Neural progenitor cell (in vitro differentiated cells): ENCODE measurements at regions not wholly inside any gene's neighbourhood (a gene's known extent, or its start where the extent isn't known, plus 50 kb on each side); places are given as distances from the start of the nearest gene placed in this dataset.

Experiments
- DNase-seq: peaks from one replicate; pipeline ENCODE4 v3.0.0-alpha.2; 2016; ENCODE audit warnings: low spot score
- H2AFZ ChIP-seq: fragments of 200-600 bp; sonication (generic); replicated peaks from 2 replicates; pipeline ENCODE4 v1.6.1; 2016; ENCODE audit warnings: antibody characterized with exemption
- H3F3A ChIP-seq: fragments of 200-600 bp; sonication (generic); 2 replicates; pipeline ENCODE4 v1.6.1; 2016; ENCODE audit warnings: antibody characterized with exemption, low read depth
- H3K27ac ChIP-seq: fragments of 200-600 bp; sonication (generic); 2 replicates; pipeline ENCODE4 v1.5.1; 2016; ENCODE audit warnings: mild to moderate bottlenecking
- H3K27me3 ChIP-seq: fragments of 200-600 bp; sonication (generic); 2 replicates; pipeline ENCODE4 v1.6.1; 2016; ENCODE audit warnings: mild to moderate bottlenecking, moderate library complexity
- H3K36me3 ChIP-seq: fragments of 200-600 bp; sonication (generic); 2 replicates; pipeline ENCODE4 v1.5.1; 2016
- H3K4me1 ChIP-seq: fragments of 200-600 bp; sonication (generic); 2 replicates; pipeline ENCODE4 v1.6.1; 2016; ENCODE audit warnings: mixed run types
- H3K4me2 ChIP-seq: fragments of 200-600 bp; sonication (generic); 2 replicates; pipeline ENCODE4 v1.6.1; 2016
- H3K4me3 ChIP-seq: fragments of 200-600 bp; sonication (generic); 2 replicates; pipeline ENCODE4 v1.5.1; 2016
- H3K79me2 ChIP-seq: fragments of 200-600 bp; sonication (generic); 2 replicates; pipeline ENCODE4 v1.6.1; 2016; ENCODE audit warnings: low read depth
- H3K9ac ChIP-seq: fragments of 200-600 bp; sonication (generic); 2 replicates; pipeline ENCODE4 v1.6.1; 2016
- H3K9me3 ChIP-seq: fragments of 200-600 bp; sonication (generic); 2 replicates; pipeline ENCODE4 v1.5.1; 2016; ENCODE audit warnings: low read depth
- H4K20me1 ChIP-seq: fragments of 200-600 bp; sonication (generic); 2 replicates; pipeline ENCODE4 v1.6.1; 2016; ENCODE audit warnings: low read depth
- H3K27ac Mint-ChIP-seq: 3 replicates; pipeline ENCODE4 v1.8.0; 2021; ENCODE audit warnings: mixed read lengths
- H3K27me3 Mint-ChIP-seq: 2 replicates; pipeline ENCODE4 v1.8.0; 2022; ENCODE audit warnings: low read depth, mild to moderate bottlenecking, inconsistent platforms, moderate library complexity, mixed read lengths; ENCODE audit not compliant: insufficient read depth
- H3K36me3 Mint-ChIP-seq: 3 replicates; pipeline ENCODE4 v1.8.0; 2021; ENCODE audit warnings: mixed read lengths
- H3K4me1 Mint-ChIP-seq: 3 replicates; pipeline ENCODE4 v1.8.0; 2021; ENCODE audit warnings: mixed read lengths
- H3K4me3 Mint-ChIP-seq: 3 replicates; pipeline ENCODE4 v1.8.0; 2021; ENCODE audit warnings: mild to moderate bottlenecking, moderate library complexity, mixed read lengths
- H3K9me3 Mint-ChIP-seq: 3 replicates; pipeline ENCODE4 v1.8.0; 2020; ENCODE audit warnings: mixed read lengths
- CTCF ChIP-seq: fragments of 200-600 bp; sonication (generic); IDR thresholded peaks from 2 replicates; pipeline ENCODE4 v1.5.1; 2017; ENCODE audit warnings: antibody characterized with exemption, mild to moderate bottlenecking
- EZH2 ChIP-seq: fragments of 200-600 bp; sonication (generic); IDR thresholded peaks from 2 replicates; pipeline ENCODE4 v1.6.1; 2017; ENCODE audit warnings: antibody characterized with exemption, mild to moderate bottlenecking, moderate library complexity
- EZH2phosphoT487 ChIP-seq: fragments of 200-600 bp; sonication (generic); IDR thresholded peaks from 2 replicates; pipeline ENCODE4 v1.6.1; 2017; ENCODE audit warnings: antibody characterized with exemption

GRCh38 chr5:56650386-56650785, 165.0 kb upstream of the MAP3K1 start:
- peaks cover 2% of the 10 kb centered on the region for H3K27me3 Mint-ChIP-seq
- Histone ChIP-seq H3K4me2 (no peak overlapping the region), H3K4me3 (no peak overlapping the region), H3K79me2 (no peaks in the 10 kb centered on the region), H3K9ac (no peak overlapping the region), H2AFZ (no peak overlapping the region), H3K27me3 (no peaks in the 10 kb centered on the region), H3F3A (no peaks in the 10 kb centered on the region), H4K20me1 (no peaks in the 10 kb centered on the region), H3K4me1 (no peaks in the 10 kb centered on the region), H3K9me3 (no peaks in the 10 kb centered on the region), H3K36me3 (no peaks in the 10 kb centered on the region), H3K27ac (no peak overlapping the region)
- no peak for DNase-seq
- no peaks in the 10 kb centered on the region for H3K4me1 Mint-ChIP-seq
- no peak overlapping the region for H3K4me3 Mint-ChIP-seq
- TF ChIP-seq EZH2phosphoT487 = no peak
- TF ChIP-seq CTCF = no peak
- TF ChIP-seq EZH2 = no peak
- no peak overlapping the region for H3K27ac Mint-ChIP-seq
- no peaks in the 10 kb centered on the region for H3K36me3 Mint-ChIP-seq
- no peaks in the 10 kb centered on the region for H3K9me3 Mint-ChIP-seq

- Histone ChIP-seq H3K4me1 (no peaks in the 10 kb centered on the region), H3K27ac (no peak overlapping the region), H3K27me3 (no peaks in the 10 kb centered on the region), H3K9me3 (no peaks in the 10 kb centered on the region), H2AFZ (no peak overlapping the region), H3F3A (no peaks in the 10 kb centered on the region), H3K9ac (no peak overlapping the region), H3K79me2 (no peaks in the 10 kb centered on the region), H3K4me3 (no peak overlapping the region), H3K36me3 (no peaks in the 10 kb centered on the region), H4K20me1 (no peaks in the 10 kb centered on the region), H3K4me2 (no peak overlapping the region)
- H3K4me3 Mint-ChIP-seq = no peak overlapping the region
- H3K27ac Mint-ChIP-seq = no peak overlapping the region
- TF ChIP-seq CTCF (no peak), EZH2phosphoT487 (no peak), EZH2 (no peak)
- H3K9me3 Mint-ChIP-seq = no peaks in the 10 kb centered on the region
- no peak for DNase-seq
- no peaks in the 10 kb centered on the region for H3K36me3 Mint-ChIP-seq
- no peaks in the 10 kb centered on the region for H3K4me1 Mint-ChIP-seq
- H3K27me3 Mint-ChIP-seq = peaks cover 2% of the 10 kb centered on the region
These were observed 165.8 kb upstream of the MAP3K1 start for GRCh38 chr5:56649569-56649968.

GRCh38 chr5:56648460-56649034, 166.8 kb upstream of the MAP3K1 start:
- no peak overlapping the region for H3K4me2 ChIP-seq
- H3K27me3 Mint-ChIP-seq = peaks cover 2% of the 10 kb centered on the region
- no peaks in the 10 kb centered on the region for H3K79me2 ChIP-seq
- no peak for TF ChIP-seq EZH2
- TF ChIP-seq EZH2phosphoT487 = no peak
- TF ChIP-seq CTCF = no peak
- no peaks in the 10 kb centered on the region for H3K4me1 Mint-ChIP-seq
- H3K9me3 Mint-ChIP-seq = no peaks in the 10 kb centered on the region
- H3K36me3 ChIP-seq = no peaks in the 10 kb centered on the region
- no peak for DNase-seq
- H3K4me3 Mint-ChIP-seq = no peak overlapping the region
- H3K9ac ChIP-seq = no peak overlapping the region
- H3K27ac ChIP-seq = no peak overlapping the region
- no peaks in the 10 kb centered on the region for H4K20me1 ChIP-seq
- no peak overlapping the region for H3K27ac Mint-ChIP-seq
- H3F3A ChIP-seq = no peaks in the 10 kb centered on the region
- no peak overlapping the region for H3K4me3 ChIP-seq
- H3K27me3 ChIP-seq = no peaks in the 10 kb centered on the region
- H2AFZ ChIP-seq = no peak overlapping the region
- H3K9me3 ChIP-seq = no peaks in the 10 kb centered on the region
- H3K36me3 Mint-ChIP-seq = no peaks in the 10 kb centered on the region
- H3K4me1 ChIP-seq = no peaks in the 10 kb centered on the region
